ENCODE measurements at regions not wholly inside any gene's neighbourhood (a gene's known extent, or its start where the extent isn't known, plus 50 kb on each side); places are given as distances from the start of the nearest gene placed in this dataset.
"Not testable (repeated sequence)": the region's sequence is repeated elsewhere in the genome, so short reads cannot be mapped to it uniquely, and the experiment has no call there.

- no peak for DNase-seq
Measured at GRCh38 chr3:8276056-8276455, 225.6 kb upstream of the LMCD1 start.

- DNase-seq, result no peak
Measured at GRCh38 chr3:8276506-8276905, 225.1 kb upstream of the LMCD1 start.

- no peak for DNase-seq
Measured at GRCh38 chr3:8278448-8278847, 223.2 kb upstream of the LMCD1 start.

- no peak for DNase-seq
Measured at GRCh38 chr3:8279476-8279875, 222.1 kb upstream of the LMCD1 start.

- DNase-seq, result no peak
Measured at GRCh38 chr3:8279886-8280550, 221.6 kb upstream of the LMCD1 start.

- no peak for DNase-seq
Measured at GRCh38 chr3:8282541-8283165, 219.0 kb upstream of the LMCD1 start.

- no peak for DNase-seq
Measured at GRCh38 chr3:8283193-8283592, 218.4 kb upstream of the LMCD1 start.

GRCh38 chr3:8286086-8286485, 215.5 kb upstream of the LMCD1 start:
- DNase-seq, result no peak

GRCh38 chr3:8286749-8287148, 214.9 kb upstream of the LMCD1 start:
- DNase-seq, result no peak

GRCh38 chr3:8290611-8291010, 211.0 kb upstream of the LMCD1 start:
- DNase-seq, result no peak

GRCh38 chr3:8296461-8296860, 205.2 kb upstream of the LMCD1 start:
- no peak for DNase-seq

- no peak for DNase-seq
Measured at GRCh38 chr3:8298021-8298954, 203.3 kb upstream of the LMCD1 start.

GRCh38 chr3:8301977-8302735, 199.5 kb upstream of the LMCD1 start:
- no peak for DNase-seq

- DNase-seq, result no peak
Measured at GRCh38 chr3:8303466-8303865, 198.2 kb upstream of the LMCD1 start.

- DNase-seq, result no peak
Measured at GRCh38 chr3:8305371-8305770, 196.3 kb upstream of the LMCD1 start.

GRCh38 chr3:8307545-8308110, 194.0 kb upstream of the LMCD1 start:
- DNase-seq, result no peak

- DNase-seq, result no peak
Measured at GRCh38 chr3:8311321-8311720, 190.3 kb upstream of the LMCD1 start.

GRCh38 chr3:8312685-8313084, 188.9 kb upstream of the LMCD1 start:
- no peak for DNase-seq

GRCh38 chr3:8313560-8314267, 187.9 kb upstream of the LMCD1 start:
- no peak for DNase-seq

- DNase-seq, result not testable (repeated sequence)
Measured at GRCh38 chr3:8315526-8315925, 186.1 kb upstream of the LMCD1 start.

GRCh38 chr3:8317661-8318649, 183.7 kb upstream of the LMCD1 start:
- DNase-seq, result no peak

Data from CD4-positive, alpha-beta T cell treated with Interleukin-15 for 1 hour (primary cell).